Gastrocnemius medialis (tissue), 4 donors: ENCODE measurements at regions not wholly inside any gene's neighbourhood (a gene's known extent, or its start where the extent isn't known, plus 50 kb on each side); places are given as distances from the start of the nearest gene placed in this dataset.

Source experiments
- POLR2A ChIP-seq, 2 donors: fragments of 450-650 bp; IDR thresholded peaks; one replicate each; pipeline ENCODE4 v1.6.1; 2017; ENCODE audit warnings: antibody characterized with exemption in 2 of 2, mild to moderate bottlenecking in 2 of 2, moderate library complexity in 2 of 2
- TF ChIP-seq, protein P1 (sequence below), 5 experiments: fragments of 450-650 bp in 3 of 5; fragments of 200-600 bp in 2 of 5; sonication (generic) in 2 of 5; IDR thresholded peaks in 4 of 5; conservative IDR thresholded peaks in 1 of 5; 1 replicate in 4 of 5; 2 replicates in 1 of 5; pipeline ENCODE4 v1.5.1; 2016 to 2019; ENCODE audit warnings: antibody characterized with exemption in 5 of 5, mild to moderate bottlenecking in 3 of 5, moderate library complexity in 3 of 5

DNA sequence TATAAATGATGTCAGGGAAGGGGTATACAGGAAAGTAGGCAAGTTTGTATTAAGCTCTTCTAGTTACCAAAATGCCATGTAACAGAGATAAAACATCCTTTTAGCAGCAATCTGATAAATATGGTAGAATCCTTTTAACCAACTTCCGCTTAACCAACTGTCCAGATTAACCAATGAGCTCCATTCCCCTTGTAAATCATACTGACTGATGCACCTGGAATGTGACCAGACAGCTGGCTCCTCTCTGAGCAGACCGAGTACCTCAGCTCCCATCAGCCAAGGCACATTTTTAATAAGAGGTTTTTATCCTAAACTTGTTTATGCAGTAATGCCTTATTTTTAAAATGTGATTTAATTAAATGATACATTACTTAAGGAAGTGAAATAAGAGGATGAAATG lies 66.4 kb downstream of the KLF12 start:
- no peak for TF ChIP-seq POLR2A (IDR thresholded peaks at IDR 0.05)
- TF ChIP-seq, protein P1, sequence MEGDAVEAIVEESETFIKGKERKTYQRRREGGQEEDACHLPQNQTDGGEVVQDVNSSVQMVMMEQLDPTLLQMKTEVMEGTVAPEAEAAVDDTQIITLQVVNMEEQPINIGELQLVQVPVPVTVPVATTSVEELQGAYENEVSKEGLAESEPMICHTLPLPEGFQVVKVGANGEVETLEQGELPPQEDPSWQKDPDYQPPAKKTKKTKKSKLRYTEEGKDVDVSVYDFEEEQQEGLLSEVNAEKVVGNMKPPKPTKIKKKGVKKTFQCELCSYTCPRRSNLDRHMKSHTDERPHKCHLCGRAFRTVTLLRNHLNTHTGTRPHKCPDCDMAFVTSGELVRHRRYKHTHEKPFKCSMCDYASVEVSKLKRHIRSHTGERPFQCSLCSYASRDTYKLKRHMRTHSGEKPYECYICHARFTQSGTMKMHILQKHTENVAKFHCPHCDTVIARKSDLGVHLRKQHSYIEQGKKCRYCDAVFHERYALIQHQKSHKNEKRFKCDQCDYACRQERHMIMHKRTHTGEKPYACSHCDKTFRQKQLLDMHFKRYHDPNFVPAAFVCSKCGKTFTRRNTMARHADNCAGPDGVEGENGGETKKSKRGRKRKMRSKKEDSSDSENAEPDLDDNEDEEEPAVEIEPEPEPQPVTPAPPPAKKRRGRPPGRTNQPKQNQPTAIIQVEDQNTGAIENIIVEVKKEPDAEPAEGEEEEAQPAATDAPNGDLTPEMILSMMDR (IDR thresholded peaks at IDR 0.05 in 4 of 5, conservative IDR thresholded peaks at IDR 0.05 in 1 of 5): no peak
